ENCODE measurements at regions not wholly inside any gene's neighbourhood (a gene's known extent, or its start where the extent isn't known, plus 50 kb on each side); places are given as distances from the start of the nearest gene placed in this dataset.
"Not testable (repeated sequence)": the region's sequence is repeated elsewhere in the genome, so short reads cannot be mapped to it uniquely, and the experiment has no call there.

DNA sequence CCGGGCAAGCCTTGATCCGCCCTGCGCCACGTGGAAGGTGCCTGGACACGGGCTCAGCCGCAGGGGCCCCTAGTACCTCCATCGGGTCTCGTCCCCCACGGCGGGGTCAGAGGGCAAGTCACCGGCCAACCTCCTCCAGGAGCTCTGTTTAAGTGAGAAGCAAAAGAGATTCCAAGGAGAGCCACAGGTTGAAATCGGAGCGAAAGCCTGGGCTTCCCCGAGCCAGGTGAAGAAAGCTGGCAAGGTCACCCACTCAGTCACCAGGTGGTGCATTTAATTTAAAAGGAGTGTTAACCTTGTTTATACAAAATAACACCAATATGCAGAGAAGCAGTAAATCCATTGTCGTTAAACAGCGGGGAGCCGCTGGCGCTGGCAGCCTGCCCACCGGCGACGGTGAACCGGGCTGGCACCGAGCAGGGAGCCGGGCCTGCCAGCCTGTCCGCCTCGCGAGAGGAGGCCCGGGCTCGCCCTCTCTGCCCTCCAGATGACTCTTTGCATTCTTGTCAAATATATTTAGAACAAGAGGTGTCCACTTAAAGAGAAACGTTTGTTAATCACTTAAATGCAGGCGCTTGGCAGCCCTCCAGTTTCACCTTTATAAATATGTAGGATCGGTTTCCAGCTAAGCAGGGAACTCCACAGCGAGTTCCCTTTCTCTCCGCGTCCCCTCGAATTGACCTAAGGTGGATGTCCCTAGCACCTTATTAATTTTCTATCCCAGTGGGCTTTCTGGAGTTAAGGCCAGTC is 277.3 kb upstream of the NR2F2 start (continued):
- TF ChIP-seq, protein P1, sequence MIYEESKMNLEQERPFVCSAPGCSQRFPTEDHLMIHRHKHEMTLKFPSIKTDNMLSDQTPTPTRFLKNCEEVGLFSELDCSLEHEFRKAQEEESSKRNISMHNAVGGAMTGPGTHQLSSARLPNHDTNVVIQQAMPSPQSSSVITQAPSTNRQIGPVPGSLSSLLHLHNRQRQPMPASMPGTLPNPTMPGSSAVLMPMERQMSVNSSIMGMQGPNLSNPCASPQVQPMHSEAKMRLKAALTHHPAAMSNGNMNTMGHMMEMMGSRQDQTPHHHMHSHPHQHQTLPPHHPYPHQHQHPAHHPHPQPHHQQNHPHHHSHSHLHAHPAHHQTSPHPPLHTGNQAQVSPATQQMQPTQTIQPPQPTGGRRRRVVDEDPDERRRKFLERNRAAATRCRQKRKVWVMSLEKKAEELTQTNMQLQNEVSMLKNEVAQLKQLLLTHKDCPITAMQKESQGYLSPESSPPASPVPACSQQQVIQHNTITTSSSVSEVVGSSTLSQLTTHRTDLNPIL (CRISPR knock-in tag; IDR thresholded peaks at IDR 0.05; ENCODE audit: low read depth) = no peak

- no peak for TF ChIP-seq CSRNP3 (CRISPR knock-in tag; IDR thresholded peaks at IDR 0.05)
- no peak for ATAC-seq
These were observed 276.6 kb upstream of the NR2F2 start for GRCh38 chr15:96053781-96054428.

DNA sequence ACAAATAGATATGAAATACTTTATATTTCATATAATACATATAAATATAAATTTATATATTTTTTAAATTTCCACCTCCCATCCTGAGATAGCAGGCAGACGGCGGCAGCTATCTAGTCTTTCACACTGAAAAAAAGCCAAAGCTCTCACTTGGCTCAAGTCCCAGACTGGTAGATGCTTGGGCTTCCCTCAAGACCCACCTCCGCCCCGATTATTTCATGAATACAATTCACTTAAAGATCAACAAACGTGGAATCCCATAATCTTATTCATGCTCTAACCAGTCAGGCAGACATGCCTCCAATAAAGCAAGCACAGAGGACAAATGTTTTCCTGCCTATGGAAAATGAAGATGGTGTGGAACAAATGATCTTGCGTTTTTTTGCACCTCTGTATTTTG is 275.9 kb upstream of the NR2F2 start:
- TF ChIP-seq, protein P2, sequence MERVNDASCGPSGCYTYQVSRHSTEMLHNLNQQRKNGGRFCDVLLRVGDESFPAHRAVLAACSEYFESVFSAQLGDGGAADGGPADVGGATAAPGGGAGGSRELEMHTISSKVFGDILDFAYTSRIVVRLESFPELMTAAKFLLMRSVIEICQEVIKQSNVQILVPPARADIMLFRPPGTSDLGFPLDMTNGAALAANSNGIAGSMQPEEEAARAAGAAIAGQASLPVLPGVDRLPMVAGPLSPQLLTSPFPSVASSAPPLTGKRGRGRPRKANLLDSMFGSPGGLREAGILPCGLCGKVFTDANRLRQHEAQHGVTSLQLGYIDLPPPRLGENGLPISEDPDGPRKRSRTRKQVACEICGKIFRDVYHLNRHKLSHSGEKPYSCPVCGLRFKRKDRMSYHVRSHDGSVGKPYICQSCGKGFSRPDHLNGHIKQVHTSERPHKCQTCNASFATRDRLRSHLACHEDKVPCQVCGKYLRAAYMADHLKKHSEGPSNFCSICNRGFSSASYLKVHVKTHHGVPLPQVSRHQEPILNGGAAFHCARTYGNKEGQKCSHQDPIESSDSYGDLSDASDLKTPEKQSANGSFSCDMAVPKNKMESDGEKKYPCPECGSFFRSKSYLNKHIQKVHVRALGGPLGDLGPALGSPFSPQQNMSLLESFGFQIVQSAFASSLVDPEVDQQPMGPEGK (CRISPR knock-in tag; IDR thresholded peaks at IDR 0.05; ENCODE audit: borderline replicate concordance) = no peak
- TF ChIP-seq TSHZ2 (CRISPR knock-in tag; IDR thresholded peaks at IDR 0.05) (no peak), ZFP3 (CRISPR knock-in tag; IDR thresholded peaks at IDR 0.05) (no peak), GLIS3 (CRISPR knock-in tag; IDR thresholded peaks at IDR 0.05) (no peak), PPARA (CRISPR knock-in tag; IDR thresholded peaks at IDR 0.05; ENCODE audit: borderline replicate concordance) (no peak), CSDC2 (CRISPR knock-in tag; IDR thresholded peaks at IDR 0.05) (no peak), ARNTL (CRISPR knock-in tag; IDR thresholded peaks at IDR 0.05; ENCODE audit: borderline replicate concordance, low read depth) (no peak)
- ATAC-seq = no peak

DNA sequence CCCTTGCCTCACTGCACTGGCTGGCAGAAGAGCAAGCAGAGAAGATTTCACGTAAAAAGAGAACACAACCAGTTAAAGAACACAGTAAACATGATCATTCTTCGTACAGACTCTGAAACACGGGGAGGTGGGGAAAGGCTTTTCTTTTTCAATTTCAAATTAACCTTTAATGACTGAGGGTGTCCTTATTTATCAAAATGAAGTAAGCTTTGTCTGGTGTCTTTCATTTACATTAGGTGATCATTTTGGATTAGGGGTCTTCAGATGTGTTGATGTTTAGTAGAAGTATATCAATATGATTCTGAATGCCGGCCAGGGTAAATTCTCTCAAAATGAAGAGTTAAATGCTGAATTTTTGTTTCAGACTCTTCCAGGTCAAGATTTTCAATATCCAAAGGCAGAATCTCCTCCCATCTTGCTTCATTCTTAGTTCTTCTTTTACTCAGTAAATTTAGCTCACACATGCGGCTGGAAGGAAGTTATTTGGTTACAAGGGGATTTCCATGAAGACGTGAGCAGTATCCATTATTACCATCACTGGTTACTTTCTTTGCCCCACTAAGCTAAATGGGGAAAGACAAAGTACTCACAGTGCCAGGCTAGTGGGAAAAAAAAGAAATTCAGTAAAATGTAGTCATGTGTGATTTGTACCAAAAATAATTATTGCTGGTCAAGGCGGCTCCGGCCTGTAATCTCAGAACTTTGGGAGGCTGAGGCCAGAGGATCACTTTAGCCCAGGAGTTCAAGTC is 272.2 kb upstream of the NR2F2 start:
- ATAC-seq = no peak
- no peak for TF ChIP-seq CSDC2 (CRISPR knock-in tag; IDR thresholded peaks at IDR 0.05)
- no peak for TF ChIP-seq GLIS3 (CRISPR knock-in tag; IDR thresholded peaks at IDR 0.05)
- TF ChIP-seq CSRNP3 (CRISPR knock-in tag; IDR thresholded peaks at IDR 0.05) = no peak
- no peak for TF ChIP-seq ESRRG (CRISPR knock-in tag; IDR thresholded peaks at IDR 0.05)
- no peak for TF ChIP-seq ZFP3 (CRISPR knock-in tag; IDR thresholded peaks at IDR 0.05)
- TF ChIP-seq, protein P1 (CRISPR knock-in tag; IDR thresholded peaks at IDR 0.05; ENCODE audit: low read depth) = no peak
- TF ChIP-seq ZC3H10 (CRISPR knock-in tag; IDR thresholded peaks at IDR 0.05) = no peak

- not testable (repeated sequence) for ATAC-seq
These were observed 271.7 kb upstream of the NR2F2 start for GRCh38 chr15:96058852-96059103.

GRCh38 chr15:96060591-96060990 is 269.9 kb upstream of the NR2F2 start:
- not testable (repeated sequence) for ATAC-seq

All from SK-N-SH treated with all-trans-retinoic acid at 6 μM for 48 hours (cell line).